Upper lobe of left lung (tissue), 4 donors: ENCODE measurements at regions not wholly inside any gene's neighbourhood (a gene's known extent, or its start where the extent isn't known, plus 50 kb on each side); places are given as distances from the start of the nearest gene placed in this dataset.

Experiments
- CTCF ChIP-seq, 6 experiments: fragments of 450-650 bp in 4 of 6; fragments of 200-600 bp in 2 of 6; sonication (generic) in 2 of 6; IDR thresholded peaks; one replicate each; pipeline ENCODE4 v1.5.1; 2016 to 2019; ENCODE audit warnings: antibody characterized with exemption in 6 of 6
- EP300 ChIP-seq, 4 donors: sonication (generic); formaldehyde crosslinking; IDR thresholded peaks; one replicate each; pipeline ENCODE4 v1.5.1; 2017; ENCODE audit warnings: antibody characterized with exemption in 4 of 4, control low read depth in 2 of 4
- POLR2A ChIP-seq, 4 donors: fragments of 450-650 bp; IDR thresholded peaks; one replicate each; pipeline ENCODE4 v1.5.1; 2016 to 2017; ENCODE audit warnings: antibody characterized with exemption in 4 of 4, mild to moderate bottlenecking in 2 of 4

- no peak for TF ChIP-seq POLR2A (IDR thresholded peaks at IDR 0.05)
- TF ChIP-seq CTCF (IDR thresholded peaks at IDR 0.05): no peak
- TF ChIP-seq EP300 (IDR thresholded peaks at IDR 0.05): no peak
Observed at GRCh38 chr13:34654647-34655046, 287.4 kb upstream of the NBEA start.
